ENCODE measurements at regions not wholly inside any gene's neighbourhood (a gene's known extent, or its start where the extent isn't known, plus 50 kb on each side); places are given as distances from the start of the nearest gene placed in this dataset.

GRCh38 chr1:34341896-34342295 lies 165.2 kb downstream of the C1orf94 start:
- Histone ChIP-seq H2AFZ (no peak overlapping the region), H3F3A (replicated peaks; ENCODE audit: low read depth) (no peaks in the 10 kb centered on the region), H3K36me3 (ENCODE audit: insufficient read depth) (no peaks in the 10 kb centered on the region), H3K4me2 (no peak overlapping the region), H3K4me3 (no peak overlapping the region), H4K20me1 (replicated peaks; ENCODE audit: insufficient read depth) (no peaks in the 10 kb centered on the region), H3K27me3 (ENCODE audit: insufficient read depth) (no peaks in the 10 kb centered on the region), H3K27ac (ENCODE audit: low read depth) (no peak overlapping the region), H3K9me2 (ENCODE audit: insufficient read depth) (no peaks in the 10 kb centered on the region), H3K79me2 (replicated peaks; ENCODE audit: insufficient read depth) (no peaks in the 10 kb centered on the region), H3K4me1 (ENCODE audit: insufficient read depth) (no peaks in the 10 kb centered on the region)
- no peaks in the 10 kb centered on the region for H3K36me3 Mint-ChIP-seq (ENCODE audit: low read depth)
- TF ChIP-seq POLR2AphosphoS5 (IDR thresholded peaks at IDR 0.05; ENCODE audit: low read depth) (no peak), CTCF (conservative IDR thresholded peaks at IDR 0.05; ENCODE audit: low read depth in 2 of 2) (no peak), EZH2 (IDR thresholded peaks at IDR 0.05; ENCODE audit: low read depth, unreplicated experiment) (no peak), JUNB (IDR thresholded peaks at IDR 0.05; ENCODE audit: unreplicated experiment) (no peak), NANOG (IDR thresholded peaks at IDR 0.05; ENCODE audit: borderline replicate concordance) (no peak), ZNF331 (CRISPR knock-in tag; IDR thresholded peaks at IDR 0.05; ENCODE audit: low read depth) (no peak), ZNF462 (CRISPR knock-in tag; IDR thresholded peaks at IDR 0.05) (no peak), REST (IDR thresholded peaks at IDR 0.05; ENCODE audit: unreplicated experiment) (no peak), CREB1 (CRISPR knock-in tag; IDR thresholded peaks at IDR 0.05; ENCODE audit: low read depth) (no peak), EZH2phosphoT487 (IDR thresholded peaks at IDR 0.05; ENCODE audit: unreplicated experiment) (no peak), ETS1 (IDR thresholded peaks at IDR 0.05) (no peak), ZNF114 (CRISPR knock-in tag; IDR thresholded peaks at IDR 0.05) (no peak), STAT1 (IDR thresholded peaks at IDR 0.05; ENCODE audit: unreplicated experiment) (no peak)
- ATAC-seq (no peak), DNase-seq (ENCODE audit: low spot score) (no peak)
- no peak overlapping the region for H3K27ac Mint-ChIP-seq
- no peaks in the 10 kb centered on the region for H3K9me3 Mint-ChIP-seq
- no peaks in the 10 kb centered on the region for H3K4me1 Mint-ChIP-seq
- no peak overlapping the region for H3K4me3 Mint-ChIP-seq
- H3K27me3 Mint-ChIP-seq (ENCODE audit: insufficient read depth, low read depth, poor library complexity): peaks cover 4% of the 10 kb centered on the region

All from GM23338 (cell line).